ENCODE measurements at regions not wholly inside any gene's neighbourhood (a gene's known extent, or its start where the extent isn't known, plus 50 kb on each side); places are given as distances from the start of the nearest gene placed in this dataset.
A peak's percentile ranks its signal among the peaks of the same experiment; 100 is the strongest.

DNA sequence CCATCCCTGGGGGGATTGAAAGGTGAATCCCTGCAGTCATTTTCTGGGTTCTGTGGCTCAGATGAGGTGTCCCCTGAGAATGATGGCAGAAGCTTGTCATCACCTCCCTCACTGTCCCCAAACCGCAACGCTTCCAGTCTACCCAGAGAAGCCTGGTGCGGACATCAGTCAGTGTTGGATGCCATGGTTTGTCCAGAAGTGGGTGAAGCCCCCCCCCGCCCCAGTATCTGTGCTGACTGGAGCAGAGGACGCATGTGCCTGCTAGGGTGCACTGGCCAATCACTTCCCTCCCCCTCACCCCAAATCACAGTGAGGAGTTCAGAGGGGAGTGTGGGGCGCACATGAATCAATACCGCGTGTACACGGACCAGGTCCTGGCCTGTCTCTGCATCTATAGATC lies 150.5 kb downstream of the TEX29 start:
- H3K4me3 ChIP-seq (ENCODE audit: low read depth, low read length), result no peak overlapping the region
- no peak for FAIRE-seq
- no peaks in the 10 kb centered on the region for H3K36me3 ChIP-seq (ENCODE audit: control insufficient read depth, insufficient read depth, low read length)
- H3K27me3 ChIP-seq (ENCODE audit: control insufficient read depth, insufficient read depth, low read length), result no peaks in the 10 kb centered on the region
- TF ChIP-seq, protein P1, sequence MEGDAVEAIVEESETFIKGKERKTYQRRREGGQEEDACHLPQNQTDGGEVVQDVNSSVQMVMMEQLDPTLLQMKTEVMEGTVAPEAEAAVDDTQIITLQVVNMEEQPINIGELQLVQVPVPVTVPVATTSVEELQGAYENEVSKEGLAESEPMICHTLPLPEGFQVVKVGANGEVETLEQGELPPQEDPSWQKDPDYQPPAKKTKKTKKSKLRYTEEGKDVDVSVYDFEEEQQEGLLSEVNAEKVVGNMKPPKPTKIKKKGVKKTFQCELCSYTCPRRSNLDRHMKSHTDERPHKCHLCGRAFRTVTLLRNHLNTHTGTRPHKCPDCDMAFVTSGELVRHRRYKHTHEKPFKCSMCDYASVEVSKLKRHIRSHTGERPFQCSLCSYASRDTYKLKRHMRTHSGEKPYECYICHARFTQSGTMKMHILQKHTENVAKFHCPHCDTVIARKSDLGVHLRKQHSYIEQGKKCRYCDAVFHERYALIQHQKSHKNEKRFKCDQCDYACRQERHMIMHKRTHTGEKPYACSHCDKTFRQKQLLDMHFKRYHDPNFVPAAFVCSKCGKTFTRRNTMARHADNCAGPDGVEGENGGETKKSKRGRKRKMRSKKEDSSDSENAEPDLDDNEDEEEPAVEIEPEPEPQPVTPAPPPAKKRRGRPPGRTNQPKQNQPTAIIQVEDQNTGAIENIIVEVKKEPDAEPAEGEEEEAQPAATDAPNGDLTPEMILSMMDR (IDR thresholded peaks at IDR 0.05; ENCODE audit: insufficient read depth, low read length, severe bottlenecking), result no peak
- no peak for DNase-seq (ENCODE audit: low read depth)

DNA sequence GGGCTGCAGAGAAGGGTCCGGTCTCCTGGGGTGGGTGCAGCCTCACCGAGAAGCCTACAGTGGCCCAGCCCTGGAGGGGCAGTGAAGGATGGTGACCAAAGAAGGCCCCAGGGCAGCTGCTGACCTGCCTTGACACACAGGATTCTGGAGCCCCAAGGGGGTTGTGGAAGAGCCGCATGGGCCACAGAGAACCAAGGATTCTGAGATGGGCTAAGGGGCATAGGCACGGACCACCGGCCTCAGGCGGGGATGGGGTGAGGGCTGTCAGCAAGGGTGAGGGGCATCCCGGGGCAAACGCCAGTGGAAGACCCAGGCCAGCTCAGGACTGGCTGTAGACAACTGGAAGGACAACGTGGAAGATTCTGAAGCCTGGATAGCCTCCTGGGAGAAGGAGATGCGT lies 151.6 kb downstream of the TEX29 start:
- FAIRE-seq, result no peak
- Histone ChIP-seq H3K4me3 (ENCODE audit: low read depth, low read length) (no peak overlapping the region), H3K36me3 (ENCODE audit: control insufficient read depth, insufficient read depth, low read length) (no peaks in the 10 kb centered on the region), H3K27me3 (ENCODE audit: control insufficient read depth, insufficient read depth, low read length) (no peaks in the 10 kb centered on the region)
- no peak for DNase-seq (ENCODE audit: low read depth)
- TF ChIP-seq, protein P1 (IDR thresholded peaks at IDR 0.05; ENCODE audit: insufficient read depth, low read length, severe bottlenecking), result no peak

DNA sequence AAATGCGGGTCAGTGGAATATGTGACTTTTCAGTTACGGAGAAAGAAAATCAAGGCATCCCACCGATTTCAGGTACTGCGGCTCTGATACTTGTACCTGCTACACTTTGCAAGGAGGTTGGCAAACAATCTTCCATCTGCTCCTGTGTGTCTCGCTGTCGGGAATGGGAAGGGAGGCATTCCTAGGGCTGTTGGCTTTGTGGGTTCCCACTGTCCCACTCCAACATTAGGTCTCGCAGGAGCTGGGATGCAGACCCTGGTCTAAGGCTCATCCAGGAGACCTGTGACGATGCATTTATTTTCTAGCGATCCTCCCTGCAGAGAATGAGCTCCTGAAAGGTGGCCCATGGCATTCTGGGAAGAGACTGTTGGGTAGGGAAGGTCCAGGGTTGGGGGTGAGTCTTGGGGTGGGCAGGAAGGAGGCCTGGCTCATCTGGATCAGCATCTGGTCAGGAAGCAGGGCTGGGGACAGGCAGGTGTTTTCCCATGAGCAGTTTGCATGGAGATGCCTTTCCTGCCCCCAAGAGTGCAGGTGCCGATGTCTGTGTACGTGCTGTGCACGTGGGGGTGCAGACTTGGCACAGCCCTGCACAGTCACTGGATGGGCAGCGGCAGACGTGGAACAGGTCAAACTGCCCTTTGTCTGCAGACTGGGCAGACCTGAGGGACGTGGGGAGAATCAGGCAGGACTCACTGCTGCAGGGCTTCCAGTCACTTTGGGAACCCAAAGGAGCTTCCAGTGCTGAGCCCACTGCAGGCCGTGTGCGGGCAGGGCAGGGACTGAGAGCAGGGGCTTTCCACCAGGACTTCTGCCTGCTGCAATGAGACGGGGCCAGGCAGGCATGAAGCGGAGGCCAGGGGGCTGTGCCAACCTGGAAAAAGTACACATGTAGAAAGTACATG lies 152.4 kb downstream of the TEX29 start:
- no peaks in the 10 kb centered on the region for H3K27me3 ChIP-seq (ENCODE audit: control insufficient read depth, insufficient read depth, low read length)
- no peaks in the 10 kb centered on the region for H3K36me3 ChIP-seq (ENCODE audit: control insufficient read depth, insufficient read depth, low read length)
- FAIRE-seq (no peak), DNase-seq (ENCODE audit: low read depth) (no peak)
- TF ChIP-seq, protein P1 (IDR thresholded peaks at IDR 0.05; ENCODE audit: insufficient read depth, low read length, severe bottlenecking), result no peak
- no peak overlapping the region for H3K4me3 ChIP-seq (ENCODE audit: low read depth, low read length)

DNA sequence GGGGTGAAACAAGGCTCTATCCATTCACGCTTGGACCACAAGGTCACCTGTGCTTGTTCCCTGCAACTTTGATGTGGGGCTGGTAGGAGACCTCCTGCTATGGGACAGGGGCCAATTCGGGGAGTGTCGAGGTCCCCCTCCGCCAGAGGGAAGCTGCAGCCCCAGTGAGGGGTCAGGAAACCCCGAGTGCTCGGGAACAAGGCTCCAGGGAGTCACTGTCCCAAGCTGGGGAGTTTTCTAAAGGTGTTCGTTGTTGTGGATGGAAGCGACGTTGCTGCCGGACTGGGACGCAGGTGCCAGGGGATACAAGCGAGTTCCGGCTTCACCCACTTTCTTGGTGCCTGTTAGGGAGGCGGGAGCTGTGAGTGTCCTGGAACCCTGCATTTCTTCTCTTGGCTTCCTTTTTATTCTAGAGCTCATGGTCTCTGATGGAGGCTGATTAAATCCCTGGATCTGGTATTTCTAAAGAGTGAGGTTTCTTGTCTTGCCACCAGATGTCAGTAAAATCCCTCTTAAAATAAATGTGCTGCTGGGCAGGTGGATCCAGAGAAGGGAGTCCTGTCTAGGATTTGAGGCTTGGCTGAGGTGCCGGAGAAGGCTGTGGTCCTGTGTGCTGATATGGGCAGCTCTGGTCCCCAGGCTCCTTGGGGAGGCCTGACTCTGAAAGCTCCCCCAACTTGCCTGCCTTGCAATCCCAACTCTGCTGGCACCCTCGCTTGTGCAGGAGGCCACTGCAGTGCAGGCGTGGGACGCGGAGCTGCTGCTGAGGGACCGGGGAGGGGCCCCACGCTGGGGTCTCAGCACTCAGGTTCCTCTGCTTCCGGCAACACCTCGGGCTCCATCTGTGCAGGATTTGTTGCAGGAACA lies 153.9 kb downstream of the TEX29 start:
- TF ChIP-seq, protein P1 (IDR thresholded peaks at IDR 0.05; ENCODE audit: insufficient read depth, low read length, severe bottlenecking), result peak; percentile 38
- FAIRE-seq (no peak), DNase-seq (ENCODE audit: low read depth) (peak; percentile 21)
- H3K36me3 ChIP-seq (ENCODE audit: control insufficient read depth, insufficient read depth, low read length), result no peaks in the 10 kb centered on the region
- H3K27me3 ChIP-seq (ENCODE audit: control insufficient read depth, insufficient read depth, low read length), result no peaks in the 10 kb centered on the region
- H3K4me3 ChIP-seq (ENCODE audit: low read depth, low read length), result no peak overlapping the region

DNA sequence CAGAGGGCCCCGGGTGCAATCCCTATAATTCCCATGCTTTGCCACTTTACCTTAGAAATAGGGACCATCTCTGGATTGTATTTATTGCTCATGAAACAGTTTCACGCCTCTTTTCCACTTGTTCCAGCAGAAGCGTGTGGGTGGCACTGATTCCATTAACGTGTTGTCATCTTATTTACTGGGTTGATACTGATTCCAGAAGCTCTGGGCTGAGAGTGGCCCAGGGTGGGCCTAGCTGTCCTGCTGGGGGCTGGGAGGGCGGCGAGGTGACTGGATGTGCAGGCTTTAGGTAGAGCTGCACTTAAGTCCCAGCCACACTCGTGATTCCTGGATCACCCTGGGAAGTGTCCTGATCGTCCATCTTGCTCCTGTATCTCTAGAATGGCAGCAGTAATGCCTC lies 155.0 kb downstream of the TEX29 start:
- DNase-seq (ENCODE audit: low read depth) (no peak), FAIRE-seq (no peak)
- TF ChIP-seq, protein P1 (IDR thresholded peaks at IDR 0.05; ENCODE audit: insufficient read depth, low read length, severe bottlenecking), result no peak
- H3K4me3 ChIP-seq (ENCODE audit: low read depth, low read length), result no peak overlapping the region
- no peaks in the 10 kb centered on the region for H3K27me3 ChIP-seq (ENCODE audit: control insufficient read depth, insufficient read depth, low read length)
- no peaks in the 10 kb centered on the region for H3K36me3 ChIP-seq (ENCODE audit: control insufficient read depth, insufficient read depth, low read length)

Data from bronchial epithelial cell (primary cell).